Activated B cell treated with CpG ODN at 0.5 μM for 24 hours (primary cell): ENCODE measurements at regions not wholly inside any gene's neighbourhood (a gene's known extent, or its start where the extent isn't known, plus 50 kb on each side); places are given as distances from the start of the nearest gene placed in this dataset.

Source experiments
- ATAC-seq: fragments of 200-7000 bp; cut with Tn5 transposase; one replicate; pipeline ENCODE4 v1.10.0; 2021; ENCODE audit warnings: low read depth, mild to moderate bottlenecking, moderate library complexity
- CTCF ChIA-PET: fragments of 350-600 bp; sonication (Branson Sonifier 250); formaldehyde crosslinking; loops from one replicate; lab custom pipeline; 2021; ENCODE audit warnings: antibody characterized with exemption; lab: Charles Lee
- POLR2A ChIA-PET: fragments of 350-600 bp; sonication (Branson Sonifier 250); formaldehyde crosslinking; loops from one replicate; lab custom pipeline; 2021; ENCODE audit warnings: antibody characterized with exemption; lab: Charles Lee
- DNase-seq: peaks from one replicate; pipeline ENCODE4 v3.0.0; 2022
- H3K27ac Mint-ChIP-seq: one replicate; pipeline ENCODE4 v1.8.0; 2020; ENCODE audit warnings: mixed read lengths
- H3K27me3 Mint-ChIP-seq: one replicate; pipeline ENCODE4 v1.8.0; 2021; ENCODE audit warnings: mixed read lengths
- H3K36me3 Mint-ChIP-seq: one replicate; pipeline ENCODE4 v1.8.0; 2021; ENCODE audit warnings: low read depth, mixed read lengths
- H3K4me1 Mint-ChIP-seq: one replicate; pipeline ENCODE4 v1.8.0; 2021; ENCODE audit warnings: mixed read lengths
- H3K4me3 Mint-ChIP-seq: one replicate; pipeline ENCODE4 v1.8.0; 2020; ENCODE audit warnings: mild to moderate bottlenecking, mixed read lengths
- H3K9me3 Mint-ChIP-seq: one replicate; pipeline ENCODE4 v1.8.0; 2020; ENCODE audit warnings: mixed read lengths
- CTCF ChIP-seq: fragments of 200-600 bp; IDR thresholded peaks from one replicate; pipeline ENCODE4 v1.8.0; 2022; ENCODE audit warnings: antibody characterized with exemption, mild to moderate bottlenecking
- intact Hi-C: fragments of 100-400 bp; cut with micrococcal nuclease; formaldehyde crosslinking; loops from one replicate; pipeline ENCODE4 v1.15.1; 2024

GRCh38 chr11:69869311-69869939 is 50.2 kb upstream of the FGF3 start:
- DNase-seq (no peak), ATAC-seq (no peak)
- no peaks in the 10 kb centered on the region for H3K4me1 Mint-ChIP-seq
- intact Hi-C loops, result no loop called here
- H3K27me3 Mint-ChIP-seq, result peaks cover 11% of the 10 kb centered on the region
- POLR2A ChIA-PET, result no interaction called here
- CTCF ChIA-PET, result no interaction called here
- no peak overlapping the region for H3K27ac Mint-ChIP-seq
- H3K4me3 Mint-ChIP-seq, result no peak overlapping the region
- no peaks in the 10 kb centered on the region for H3K36me3 Mint-ChIP-seq
- no peaks in the 10 kb centered on the region for H3K9me3 Mint-ChIP-seq
- TF ChIP-seq CTCF, result no peak

GRCh38 chr11:69870766-69871165 is 51.5 kb upstream of the FGF3 start:
- H3K9me3 Mint-ChIP-seq, result no peaks in the 10 kb centered on the region
- TF ChIP-seq CTCF, result no peak
- no peak overlapping the region for H3K27ac Mint-ChIP-seq
- no peak overlapping the region for H3K4me3 Mint-ChIP-seq
- H3K4me1 Mint-ChIP-seq, result no peaks in the 10 kb centered on the region
- POLR2A ChIA-PET, result no interaction called here
- CTCF ChIA-PET, result no interaction called here
- ATAC-seq (no peak), DNase-seq (no peak)
- peaks cover 6% of the 10 kb centered on the region for H3K27me3 Mint-ChIP-seq
- H3K36me3 Mint-ChIP-seq, result no peaks in the 10 kb centered on the region
- intact Hi-C loops, result no loop called here

- ATAC-seq, result no peak
- no peaks in the 10 kb centered on the region for H3K4me1 Mint-ChIP-seq
- no peak for DNase-seq
- POLR2A ChIA-PET, result no interaction called here
- H3K9me3 Mint-ChIP-seq, result no peaks in the 10 kb centered on the region
- no peaks in the 10 kb centered on the region for H3K36me3 Mint-ChIP-seq
- TF ChIP-seq CTCF, result no peak
- intact Hi-C loops, result no loop called here
- CTCF ChIA-PET, result no interaction called here
- H3K27ac Mint-ChIP-seq, result no peak overlapping the region
- peaks cover 6% of the 10 kb centered on the region for H3K27me3 Mint-ChIP-seq
- H3K4me3 Mint-ChIP-seq, result no peak overlapping the region
These were observed 54.2 kb upstream of the FGF3 start for GRCh38 chr11:69873166-69874077.

- no peaks in the 10 kb centered on the region for H3K36me3 Mint-ChIP-seq
- no peak for ATAC-seq
- no peak overlapping the region for H3K27ac Mint-ChIP-seq
These were observed 55.2 kb upstream of the FGF3 start for GRCh38 chr11:69874178-69874983.

More at GRCh38 chr11:69874178-69874983, 55.2 kb upstream of the FGF3 start:
- no peak for TF ChIP-seq CTCF
- ChIA-PET CTCF (no interaction called here), POLR2A (no interaction called here)
- no peak overlapping the region for H3K4me3 Mint-ChIP-seq
- H3K4me1 Mint-ChIP-seq, result no peaks in the 10 kb centered on the region
- H3K9me3 Mint-ChIP-seq, result no peaks in the 10 kb centered on the region
- H3K27me3 Mint-ChIP-seq, result no peaks in the 10 kb centered on the region
- DNase-seq, result no peak
- intact Hi-C loops, result no loop called here
